HCT116 (cell line): ENCODE measurements at regions not wholly inside any gene's neighbourhood (a gene's known extent, or its start where the extent isn't known, plus 50 kb on each side); places are given as distances from the start of the nearest gene placed in this dataset.

Experiments
- CTCF ChIP-seq, 3 experiments: fragments of 200-600 bp in 1 of 3; sonication (generic) in 1 of 3; IDR thresholded peaks in 2 of 3; conservative IDR thresholded peaks in 1 of 3; 2 replicates each; pipeline ENCODE4 v1.5.1; 2012 to 2017; ENCODE audit warnings: low read depth in 2 of 3, low read length in 2 of 3, antibody characterized with exemption in 1 of 3, borderline replicate concordance in 1 of 3, control low read depth in 1 of 3, mild to moderate bottlenecking in 1 of 3, mixed read lengths in 1 of 3, mixed run types in 1 of 3, moderate library complexity in 1 of 3; ENCODE audit not compliant: insufficient read depth in 1 of 3
- EZH2phosphoT487 ChIP-seq: fragments of 200-600 bp; IDR thresholded peaks from 2 replicates; pipeline ENCODE4 v1.6.1; 2018; ENCODE audit warnings: antibody characterized with exemption, borderline replicate concordance
- FOSL1 ChIP-seq: IDR thresholded peaks from 2 replicates; pipeline ENCODE4 v1.6.1; 2012; ENCODE audit warnings: low read depth
- JUND ChIP-seq: IDR thresholded peaks from 2 replicates; pipeline ENCODE4 v1.6.1; 2012
- POLR2AphosphoS5 ChIP-seq: IDR thresholded peaks from 2 replicates; pipeline ENCODE4 v1.6.1; 2011; ENCODE audit warnings: mild to moderate bottlenecking, low read depth, low read length, moderate library complexity
- REST ChIP-seq: IDR thresholded peaks from 2 replicates; pipeline ENCODE4 v1.6.1; 2012; ENCODE audit warnings: low read depth

GRCh38 chr7:24630596-24630995 lies 57.3 kb downstream of the PALS2 start:
- no peak for TF ChIP-seq CTCF (IDR thresholded peaks at IDR 0.05 in 2 of 3, conservative IDR thresholded peaks at IDR 0.05 in 1 of 3; ENCODE audit: borderline replicate concordance in 1 of 3, insufficient read depth in 1 of 3, low read depth in 2 of 3, low read length in 2 of 3)
- TF ChIP-seq POLR2AphosphoS5: no peak
- TF ChIP-seq EZH2phosphoT487: no peak
- TF ChIP-seq FOSL1: no peak
- TF ChIP-seq REST: no peak
- TF ChIP-seq JUND: no peak
